Glutamatergic neuron (in vitro differentiated cells): ENCODE measurements at regions not wholly inside any gene's neighbourhood (a gene's known extent, or its start where the extent isn't known, plus 50 kb on each side); places are given as distances from the start of the nearest gene placed in this dataset.

Source experiments
- DNase-seq: peaks from one replicate; pipeline ENCODE4 v3.0.0; 2022
- H3K27ac Mint-ChIP-seq: one replicate; pipeline ENCODE4 v1.8.0; 2020; ENCODE audit warnings: mild to moderate bottlenecking, mixed read lengths, inconsistent platforms; ENCODE audit not compliant: unreplicated experiment
- H3K27me3 Mint-ChIP-seq: one replicate; pipeline ENCODE4 v1.8.0; 2020; ENCODE audit warnings: mild to moderate bottlenecking, moderate library complexity, mixed read lengths, inconsistent platforms; ENCODE audit not compliant: unreplicated experiment
- H3K36me3 Mint-ChIP-seq: one replicate; pipeline ENCODE4 v1.8.0; 2020; ENCODE audit warnings: mild to moderate bottlenecking, mixed read lengths, inconsistent platforms; ENCODE audit not compliant: unreplicated experiment
- H3K4me1 Mint-ChIP-seq: one replicate; pipeline ENCODE4 v1.8.0; 2020; ENCODE audit warnings: mild to moderate bottlenecking, low read depth, mixed read lengths, inconsistent platforms; ENCODE audit not compliant: unreplicated experiment
- H3K4me3 Mint-ChIP-seq: one replicate; pipeline ENCODE4 v1.8.0; 2020; ENCODE audit warnings: mild to moderate bottlenecking, mixed read lengths, inconsistent platforms; ENCODE audit not compliant: unreplicated experiment
- H3K9me3 Mint-ChIP-seq: one replicate; pipeline ENCODE4 v1.8.0; 2020; ENCODE audit warnings: mild to moderate bottlenecking, moderate library complexity, mixed read lengths, inconsistent platforms; ENCODE audit not compliant: unreplicated experiment
- CTCF ChIP-seq: fragments of 200-600 bp; sonication (generic); IDR thresholded peaks from one replicate; pipeline ENCODE4 v1.5.0; 2021; ENCODE audit not compliant: partially characterized antibody, unreplicated experiment

DNA sequence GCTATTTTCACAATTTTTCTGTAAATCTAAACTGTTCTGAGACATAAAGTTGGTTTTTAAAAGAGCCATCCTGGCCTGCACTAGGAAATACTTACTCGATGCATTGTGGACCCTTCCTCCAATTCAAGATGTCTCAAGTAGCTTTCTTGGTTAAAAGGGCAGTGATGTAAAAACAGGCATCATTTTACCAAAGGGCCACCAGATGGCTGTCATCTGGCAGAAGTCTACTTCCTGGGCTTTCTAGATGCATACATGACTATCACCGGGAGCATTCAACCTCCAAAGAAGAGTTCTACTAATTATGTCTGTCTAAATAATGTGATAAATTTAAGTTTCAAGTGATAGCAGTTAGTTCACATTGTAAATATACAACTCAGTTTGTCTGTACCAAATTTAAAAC lies 96.8 kb upstream of the FRMD6 start:
- no peak overlapping the region for H3K27ac Mint-ChIP-seq
- no peaks in the 10 kb centered on the region for H3K27me3 Mint-ChIP-seq
- TF ChIP-seq CTCF, result no peak
- H3K4me1 Mint-ChIP-seq, result peaks cover 8% of the 10 kb centered on the region
- H3K36me3 Mint-ChIP-seq, result no peaks in the 10 kb centered on the region
- no peak overlapping the region for H3K4me3 Mint-ChIP-seq
- DNase-seq, result no peak
- H3K9me3 Mint-ChIP-seq, result no peaks in the 10 kb centered on the region

- Mint-ChIP-seq H3K36me3 (no peaks in the 10 kb centered on the region), H3K27me3 (no peaks in the 10 kb centered on the region), H3K4me3 (no peak overlapping the region), H3K9me3 (no peaks in the 10 kb centered on the region), H3K4me1 (peaks cover under 1% of the 10 kb centered on the region), H3K27ac (no peak overlapping the region)
- DNase-seq, result no peak
- TF ChIP-seq CTCF, result no peak
Measured at GRCh38 chr14:51561141-51561540, 90.6 kb upstream of the FRMD6 start.

DNA sequence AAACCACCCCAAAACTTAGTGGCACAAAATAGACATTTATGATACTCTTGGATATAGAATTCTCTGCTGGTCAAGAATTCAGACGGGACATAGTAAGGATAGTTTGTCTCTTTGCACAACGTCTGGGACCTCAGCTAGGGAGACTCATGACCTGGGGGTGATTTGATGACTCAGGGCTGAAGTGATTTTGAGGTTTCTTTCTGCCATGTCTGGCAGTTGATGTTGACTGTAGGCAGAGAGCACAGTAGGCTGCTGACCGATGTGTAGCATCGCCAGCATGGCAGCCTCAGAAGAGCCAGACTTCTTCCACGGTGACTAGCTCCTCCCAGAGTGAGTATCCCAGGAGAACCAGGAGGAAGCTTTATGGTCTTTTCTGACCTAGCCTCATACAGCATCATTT lies 88.9 kb upstream of the FRMD6 start:
- DNase-seq, result no peak
- TF ChIP-seq CTCF, result no peak
- Mint-ChIP-seq H3K36me3 (no peaks in the 10 kb centered on the region), H3K27me3 (no peaks in the 10 kb centered on the region), H3K9me3 (no peaks in the 10 kb centered on the region), H3K4me3 (no peak overlapping the region), H3K27ac (no peak overlapping the region), H3K4me1 (peaks cover 3% of the 10 kb centered on the region)

GRCh38 chr14:51563560-51563959 lies 88.2 kb upstream of the FRMD6 start:
- DNase-seq, result no peak
- Mint-ChIP-seq H3K36me3 (no peaks in the 10 kb centered on the region), H3K9me3 (no peaks in the 10 kb centered on the region), H3K27me3 (no peaks in the 10 kb centered on the region), H3K4me1 (peaks cover 3% of the 10 kb centered on the region), H3K27ac (no peak overlapping the region), H3K4me3 (no peak overlapping the region)
- TF ChIP-seq CTCF, result no peak

DNA sequence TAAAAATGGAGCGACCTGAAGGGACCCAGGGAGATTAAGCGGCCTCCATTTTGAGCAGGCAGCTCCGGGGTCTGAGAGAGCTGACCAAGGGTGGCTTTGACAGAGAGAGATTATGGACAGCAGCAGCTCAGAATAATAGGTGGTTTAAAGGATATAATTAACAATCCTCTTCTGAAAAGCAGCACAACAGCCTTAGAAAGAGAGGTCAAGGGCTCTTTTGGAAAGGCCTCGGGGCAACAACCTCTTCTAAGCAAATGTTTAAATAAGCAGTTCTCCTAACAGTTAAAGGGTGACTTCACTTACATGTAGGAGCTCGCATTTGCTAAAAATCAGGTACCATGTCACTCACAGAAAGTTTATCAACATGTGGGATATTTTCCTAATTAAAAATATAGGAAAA lies 87.2 kb upstream of the FRMD6 start:
- no peak for DNase-seq
- TF ChIP-seq CTCF, result no peak
- Mint-ChIP-seq H3K4me1 (peaks cover 3% of the 10 kb centered on the region), H3K4me3 (no peak overlapping the region), H3K27me3 (no peaks in the 10 kb centered on the region), H3K36me3 (no peaks in the 10 kb centered on the region), H3K9me3 (no peaks in the 10 kb centered on the region), H3K27ac (no peak overlapping the region)
